ENCODE measurements at regions not wholly inside any gene's neighbourhood (a gene's known extent, or its start where the extent isn't known, plus 50 kb on each side); places are given as distances from the start of the nearest gene placed in this dataset.

- RAD21 ChIA-PET (ENCODE audit: unreplicated experiment), result no interaction called here
- ATAC-seq, result no peak
- H3K36me3 ChIP-seq (ENCODE audit: control insufficient read depth in 2 of 2, insufficient read depth in 2 of 2, low read length in 1 of 2), result no peaks in the 10 kb centered on the region
Observed at GRCh38 chrX:93419642-93420041, 253.7 kb downstream of the NAP1L3 start.

More at GRCh38 chrX:93419642-93420041, 253.7 kb downstream of the NAP1L3 start:
- intact Hi-C loops (cut with micrococcal nuclease; ENCODE audit: unreplicated experiment), result no loop called here
- WGBS (ENCODE audit: insufficient coverage, insufficient replicate concordance, low lambda C conversion rate, missing lambda C conversion rate), result 0% methylated on average over 1 of the region's 1 CpG
- Histone ChIP-seq H3K9me3 (replicated peaks; ENCODE audit: control insufficient read depth, insufficient read depth, low read length) (no peaks in the 10 kb centered on the region), H2AFZ (ENCODE audit: control insufficient read depth, low read depth, low read length) (no peak overlapping the region), H3K27me3 (replicated peaks in 1 of 2; ENCODE audit: control insufficient read depth in 2 of 2, insufficient read depth in 2 of 2, low read length in 1 of 2) (no peaks in the 10 kb centered on the region), H3K9ac (ENCODE audit: control insufficient read depth, insufficient read depth, low read length) (no peak overlapping the region), H3K4me1 (ENCODE audit: control insufficient read depth, insufficient read depth, low read length) (no peaks in the 10 kb centered on the region), H3K4me2 (ENCODE audit: control insufficient read depth, insufficient read depth) (no peak overlapping the region), H3K79me2 (ENCODE audit: control insufficient read depth, insufficient read depth, low read length) (no peaks in the 10 kb centered on the region), H3K27ac (ENCODE audit: control insufficient read depth, insufficient read depth) (no peak overlapping the region), H3K4me3 (no peak overlapping the region), H4K20me1 (ENCODE audit: control insufficient read depth, insufficient read depth) (no peaks in the 10 kb centered on the region)
- BruUV-seq (replicated peaks), result no TSS peak
- ChIA-PET SMC1A (ENCODE audit: uncharacterized antibody, unreplicated experiment) (no interaction called here), CTCF (no interaction called here), POLR2A (no interaction called here)
- DNase-seq (ENCODE audit: low read depth, low spot score) (no peak), FAIRE-seq (no peak)
- in situ Hi-C loops (cut with MboI), result no loop called here
- TF ChIP-seq, protein P1, sequence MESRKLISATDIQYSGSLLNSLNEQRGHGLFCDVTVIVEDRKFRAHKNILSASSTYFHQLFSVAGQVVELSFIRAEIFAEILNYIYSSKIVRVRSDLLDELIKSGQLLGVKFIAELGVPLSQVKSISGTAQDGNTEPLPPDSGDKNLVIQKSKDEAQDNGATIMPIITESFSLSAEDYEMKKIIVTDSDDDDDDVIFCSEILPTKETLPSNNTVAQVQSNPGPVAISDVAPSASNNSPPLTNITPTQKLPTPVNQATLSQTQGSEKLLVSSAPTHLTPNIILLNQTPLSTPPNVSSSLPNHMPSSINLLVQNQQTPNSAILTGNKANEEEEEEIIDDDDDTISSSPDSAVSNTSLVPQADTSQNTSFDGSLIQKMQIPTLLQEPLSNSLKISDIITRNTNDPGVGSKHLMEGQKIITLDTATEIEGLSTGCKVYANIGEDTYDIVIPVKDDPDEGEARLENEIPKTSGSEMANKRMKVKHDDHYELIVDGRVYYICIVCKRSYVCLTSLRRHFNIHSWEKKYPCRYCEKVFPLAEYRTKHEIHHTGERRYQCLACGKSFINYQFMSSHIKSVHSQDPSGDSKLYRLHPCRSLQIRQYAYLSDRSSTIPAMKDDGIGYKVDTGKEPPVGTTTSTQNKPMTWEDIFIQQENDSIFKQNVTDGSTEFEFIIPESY (IDR thresholded peaks at IDR 0.05), result no peak
- TF ChIP-seq KLF5 (IDR thresholded peaks at IDR 0.05; ENCODE audit: partially characterized antibody), result no peak
- TF ChIP-seq ZZZ3 (IDR thresholded peaks at IDR 0.05; ENCODE audit: control insufficient read depth, insufficient read length, low read depth), result no peak
- no peak for TF ChIP-seq MLLT1 (IDR thresholded peaks at IDR 0.05)
- TF ChIP-seq RB1 (IDR thresholded peaks at IDR 0.05; ENCODE audit: borderline replicate concordance), result no peak

All from GM12878 (cell line).